Right lobe of liver (tissue), 6 donors: ENCODE measurements at regions not wholly inside any gene's neighbourhood (a gene's known extent, or its start where the extent isn't known, plus 50 kb on each side); places are given as distances from the start of the nearest gene placed in this dataset.

Experiments used
- ATAC-seq, 4 donors: fragments of 200-7000 bp; cut with Tn5 transposase; one replicate each; pipeline ENCODE4 v1.9.1; 2020; ENCODE audit warnings: mild to moderate bottlenecking in 4 of 4, moderate library complexity in 4 of 4
- DNase-seq, 3 donors: peaks; one replicate each; pipeline ENCODE4 v3.0.0-alpha.2; 2020
- H3K27ac ChIP-seq, 3 donors: fragments of 200-600 bp; one replicate each; pipeline ENCODE4 v1.8.0; 2022
- H3K27me3 ChIP-seq, 2 donors: fragments of 200-600 bp; one replicate each; pipeline ENCODE4 v1.8.0; 2022
- H3K36me3 ChIP-seq, 4 donors: fragments of 200-600 bp; sonication (generic) in 1 of 4; one replicate each; pipeline versions ENCODE4 v1.5.1 to v1.8.0; 2017 to 2022; ENCODE audit warnings: control low read depth in 1 of 4
- H3K4me1 ChIP-seq, 4 donors: fragments of 200-600 bp; sonication (generic) in 1 of 4; one replicate each; pipeline versions ENCODE4 v1.5.1 to v1.8.0; 2017 to 2022; ENCODE audit warnings: control low read depth in 1 of 4
- H3K4me3 ChIP-seq, 3 donors: fragments of 200-600 bp; one replicate each; pipeline ENCODE4 v1.8.0; 2022
- H3K9me3 ChIP-seq, 4 donors: fragments of 200-600 bp; sonication (generic) in 1 of 4; one replicate each; pipeline versions ENCODE4 v1.5.1 to v1.8.0; 2017 to 2022; ENCODE audit warnings: control low read depth in 1 of 4
- CTCF ChIP-seq, 4 donors: fragments of 200-600 bp in 3 of 4; fragments of 450-650 bp in 1 of 4; IDR thresholded peaks; one replicate each; pipeline versions ENCODE4 v1.5.1 to v1.8.0; 2016 to 2022; ENCODE audit warnings: antibody characterized with exemption in 4 of 4, mild to moderate bottlenecking in 2 of 4
- POLR2A ChIP-seq: fragments of 450-650 bp; IDR thresholded peaks from one replicate; pipeline ENCODE4 v1.6.1; 2017; ENCODE audit warnings: antibody characterized with exemption, mild to moderate bottlenecking
- WGBS: methylation state at CpG from one replicate; pipeline ENCODE4 v1.1.6; 2018; ENCODE audit warnings: low coverage, low lambda C conversion rate; ENCODE audit not compliant: insufficient coverage; ENCODE audit errors: missing lambda C conversion rate; 5-methylcytosine and 5-hydroxymethylcytosine counted together
- intact Hi-C, 2 donors: fragments of 100-400 bp; cut with DNase I; formaldehyde crosslinking; loops; one replicate each; pipeline versions ENCODE4 v1.11.2 to v1.14.1; 2022
- donor health status: DM: no; HTN: yes; CAD: no.
- donor health status: DM: no; HTN: no; CAD: no.
- donor health status: DM: no; HTN: no; CAD: no.
- donor health status: DM: no; HTN: yes; CAD: no.
- donor health status: DM: no; HTN: yes; CAD: no.

GRCh38 chr14:28280997-28281598 lies 485.5 kb upstream of the FOXG1 start:
- no peaks in the 10 kb centered on the region for H3K27me3 ChIP-seq
- WGBS = 20% methylated on average over 2 of the region's 2 CpGs
- intact Hi-C loops = no loop called here
- H3K27ac ChIP-seq = peak overlapping the region; percentile 59 to 81 (median 73)
- H3K4me3 ChIP-seq = peak overlapping the region; percentile 17 to 41 (median 32)
- ATAC-seq (peak; percentile 57 to 90 (median 78)), DNase-seq (no peak)
- H3K36me3 ChIP-seq = no peaks in the 10 kb centered on the region
- TF ChIP-seq CTCF (IDR thresholded peaks at IDR 0.05) (no peak), POLR2A (no peak)
- peaks cover 0 to 5% (median 0%) of the 10 kb centered on the region in 4 donors for H3K4me1 ChIP-seq
- no peaks in the 10 kb centered on the region for H3K9me3 ChIP-seq

DNA sequence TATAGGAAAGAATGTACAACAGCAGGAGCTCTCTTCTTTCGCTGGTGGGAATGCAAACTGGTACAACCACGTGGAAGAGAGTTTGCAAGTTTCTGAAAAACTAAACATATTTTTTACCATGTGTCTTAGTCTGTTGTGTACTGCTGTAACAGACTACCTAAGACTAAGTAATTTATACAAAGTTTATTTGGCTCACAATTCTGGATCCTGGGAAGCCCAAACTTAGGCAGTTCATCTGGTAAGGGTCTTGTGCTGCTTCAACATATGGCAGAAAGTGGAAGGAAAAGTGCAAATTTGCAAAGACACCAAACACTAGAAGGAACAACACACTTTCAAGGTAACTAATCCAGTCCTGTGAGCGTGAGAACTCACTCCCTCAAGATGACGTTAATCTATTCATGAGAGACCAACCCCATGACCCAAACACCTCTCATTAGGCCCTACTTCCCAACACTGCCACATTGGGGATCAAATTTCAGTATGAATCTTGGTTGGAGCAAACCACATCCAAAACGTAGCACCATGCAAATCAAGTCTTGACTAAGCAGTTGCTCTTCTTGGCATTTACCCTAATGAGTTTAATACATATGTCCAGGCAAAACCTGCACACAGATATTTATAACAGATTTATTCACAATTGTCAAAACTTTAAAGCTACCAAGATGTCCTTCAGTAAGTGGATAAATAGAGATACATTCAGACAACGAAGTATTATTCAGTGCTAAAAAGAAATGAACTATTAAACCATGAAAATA lies 481.9 kb upstream of the FOXG1 start:
- no peaks in the 10 kb centered on the region for H3K36me3 ChIP-seq
- ATAC-seq = no peak
- no peaks in the 10 kb centered on the region for H3K9me3 ChIP-seq
- no peak overlapping the region for H3K4me3 ChIP-seq
- TF ChIP-seq CTCF (IDR thresholded peaks at IDR 0.05) = no peak
- no peak for TF ChIP-seq POLR2A
- peaks cover 0 to 5% (median 0%) of the 10 kb centered on the region in 4 donors for H3K4me1 ChIP-seq
- no peak overlapping the region for H3K27ac ChIP-seq
- DNase-seq = no peak
- 73% methylated on average over 6 of the region's 6 CpGs for WGBS
- no peaks in the 10 kb centered on the region for H3K27me3 ChIP-seq
- intact Hi-C loops = no loop called here

DNA sequence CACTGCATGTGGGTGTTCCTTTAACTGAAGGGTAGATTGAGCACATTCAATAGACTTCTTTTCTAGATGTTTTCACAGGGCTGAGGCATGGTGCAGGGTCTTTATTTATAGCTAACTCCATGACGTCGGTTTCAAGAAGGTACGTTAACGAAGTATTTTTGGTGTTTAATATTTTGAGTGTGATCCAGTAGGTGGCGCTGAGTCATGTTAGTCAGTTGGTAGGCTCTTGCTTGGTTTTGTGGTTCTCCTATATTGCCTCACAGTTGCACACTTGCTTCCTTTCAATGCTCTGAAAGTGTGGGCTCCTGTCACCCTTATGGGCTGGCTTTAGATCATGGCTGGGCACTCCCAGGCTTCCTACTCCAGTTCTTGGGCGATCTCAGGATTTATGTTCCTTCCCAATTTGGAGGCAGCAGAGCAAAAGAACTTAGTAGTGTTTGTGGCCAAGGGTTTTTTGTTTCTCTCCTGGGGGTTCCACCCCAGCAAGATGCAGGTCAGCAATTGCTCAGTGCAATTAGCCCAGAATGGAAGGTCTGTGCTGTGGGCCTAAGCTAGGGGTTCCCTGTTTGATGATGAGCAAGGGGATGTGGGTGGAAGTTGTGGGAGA lies 471.6 kb upstream of the FOXG1 start:
- intact Hi-C loops = no loop called here
- WGBS = 33% methylated on average over 4 of the region's 6 CpGs
- ATAC-seq (peak; percentile 39 to 60 (median 50)), DNase-seq (no peak)
- H3K4me3 ChIP-seq = no peak overlapping the region
- H3K9me3 ChIP-seq = no peaks in the 10 kb centered on the region
- no peaks in the 10 kb centered on the region for H3K4me1 ChIP-seq
- TF ChIP-seq CTCF (IDR thresholded peaks at IDR 0.05) = peak; percentile 16 to 37 (median 20)
- TF ChIP-seq POLR2A = no peak
- H3K27ac ChIP-seq = no peak overlapping the region
- H3K36me3 ChIP-seq = no peaks in the 10 kb centered on the region
- no peaks in the 10 kb centered on the region for H3K27me3 ChIP-seq

GRCh38 chr14:28297559-28297958 lies 469.0 kb upstream of the FOXG1 start:
- intact Hi-C loops = no loop called here
- no peaks in the 10 kb centered on the region for H3K36me3 ChIP-seq
- H3K4me3 ChIP-seq = no peak overlapping the region
- no peaks in the 10 kb centered on the region for H3K9me3 ChIP-seq
- no CpG with 5 or more reads among the region's 1 CpG for WGBS
- no peak for TF ChIP-seq POLR2A
- no peak for TF ChIP-seq CTCF (IDR thresholded peaks at IDR 0.05)
- ATAC-seq (no peak), DNase-seq (no peak)
- H3K27me3 ChIP-seq = no peaks in the 10 kb centered on the region
- H3K27ac ChIP-seq = no peak overlapping the region
- no peaks in the 10 kb centered on the region for H3K4me1 ChIP-seq
